CD4-positive, CD25-positive, alpha-beta regulatory T cell (primary cell): ENCODE measurements at regions not wholly inside any gene's neighbourhood (a gene's known extent, or its start where the extent isn't known, plus 50 kb on each side); places are given as distances from the start of the nearest gene placed in this dataset.

Experiments
- ATAC-seq, 2 donors: fragments of 150-1000 bp; cut with Tn5 transposase; one replicate each; pipeline ENCODE4 v1.10.0; 2021; ENCODE audit warnings: low read depth in 2 of 2, moderate number of reproducible peaks in 2 of 2, moderate library complexity in 1 of 2
- DNase-seq, 3 donors: peaks; one replicate each; pipeline versions ENCODE4 v3.0.0 to v3.0.0-alpha.2; 2012 to 2022; ENCODE audit warnings: mixed read lengths in 1 of 3
- H3K27ac ChIP-seq: one replicate; pipeline ENCODE4 v1.7.0; 2013; ENCODE audit warnings: mild to moderate bottlenecking, low read length; ENCODE audit not compliant: insufficient read depth, poor library complexity, severe bottlenecking
- H3K27me3 ChIP-seq: one replicate; pipeline ENCODE4 v1.7.0; 2013; ENCODE audit warnings: low read length; ENCODE audit not compliant: control insufficient read depth, insufficient read depth
- H3K36me3 ChIP-seq: one replicate; pipeline ENCODE4 v1.7.0; 2013; ENCODE audit warnings: mild to moderate bottlenecking, low read length, moderate library complexity; ENCODE audit not compliant: control insufficient read depth, insufficient read depth
- H3K4me1 ChIP-seq: 2 replicates; pipeline ENCODE4 v1.7.0; 2013; ENCODE audit warnings: mild to moderate bottlenecking, low read length; ENCODE audit not compliant: insufficient read depth, control insufficient read depth, poor library complexity, severe bottlenecking
- H3K4me3 ChIP-seq: one replicate; pipeline ENCODE4 v1.7.0; 2013; ENCODE audit warnings: low read depth, mild to moderate bottlenecking, low read length, moderate library complexity
- H3K9me3 ChIP-seq, 2 experiments: 1 replicate in 1 of 2; 2 replicates in 1 of 2; pipeline ENCODE4 v1.7.0; 2013; ENCODE audit warnings: low read length in 2 of 2, mild to moderate bottlenecking in 1 of 2, moderate library complexity in 1 of 2; ENCODE audit not compliant: control insufficient read depth in 2 of 2
- H3K27ac Mint-ChIP-seq, 3 donors: one replicate each; pipeline ENCODE4 v1.8.0; 2020 to 2022; ENCODE audit warnings: mild to moderate bottlenecking in 3 of 3, mixed read lengths in 3 of 3, moderate library complexity in 2 of 3
- H3K27me3 Mint-ChIP-seq: one replicate; pipeline ENCODE4 v1.8.0; 2022; ENCODE audit warnings: mild to moderate bottlenecking, mixed read lengths
- H3K36me3 Mint-ChIP-seq: one replicate; pipeline ENCODE4 v1.8.0; 2020; ENCODE audit warnings: mixed read lengths
- H3K4me1 Mint-ChIP-seq, 4 donors: one replicate each; pipeline ENCODE4 v1.8.0; 2020 to 2022; ENCODE audit warnings: mixed read lengths in 4 of 4, mild to moderate bottlenecking in 1 of 4
- H3K4me3 Mint-ChIP-seq, 4 donors: one replicate each; pipeline ENCODE4 v1.8.0; 2020 to 2022; ENCODE audit warnings: mild to moderate bottlenecking in 4 of 4, mixed read lengths in 4 of 4, moderate library complexity in 3 of 4
- H3K9me3 Mint-ChIP-seq, 7 donors: one replicate each; pipeline ENCODE4 v1.8.0; 2020 to 2022; ENCODE audit warnings: mixed read lengths in 7 of 7, mild to moderate bottlenecking in 3 of 7, moderate library complexity in 2 of 7

DNA sequence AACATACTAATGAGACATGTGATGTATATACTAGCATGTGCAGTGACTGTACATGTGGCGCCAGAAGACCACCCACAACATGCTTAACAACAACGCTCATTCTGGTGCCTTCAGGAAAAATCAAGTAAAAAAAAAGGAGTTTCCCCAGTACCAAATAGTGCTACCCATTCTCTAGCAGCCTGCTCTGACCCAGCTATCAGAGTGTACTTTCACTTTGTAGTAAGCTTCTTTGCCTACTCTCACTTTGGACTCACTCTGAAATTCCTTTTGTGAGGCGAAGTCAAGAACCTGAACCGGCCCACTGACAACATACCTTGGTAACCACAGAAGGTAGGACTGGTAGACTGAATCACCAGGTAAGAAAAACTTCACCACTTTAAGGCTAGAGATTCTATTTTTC lies 1100.0 kb downstream of the GRIK2 start:
- H3K27me3 ChIP-seq = no peaks in the 10 kb centered on the region
- H3K4me3 ChIP-seq = no peak overlapping the region
- DNase-seq (no peak), ATAC-seq (no peak)
- H3K4me3 Mint-ChIP-seq = no peak overlapping the region
- H3K4me1 ChIP-seq = no peaks in the 10 kb centered on the region
- no peak overlapping the region for H3K27ac Mint-ChIP-seq
- H3K36me3 ChIP-seq = no peaks in the 10 kb centered on the region
- no peaks in the 10 kb centered on the region for H3K27me3 Mint-ChIP-seq
- H3K36me3 Mint-ChIP-seq = no peaks in the 10 kb centered on the region
- no peak overlapping the region for H3K27ac ChIP-seq
- peaks cover 5 to 27% (median 7%) of the 10 kb centered on the region in 7 donors for H3K9me3 Mint-ChIP-seq
- peaks cover 5 to 11% of the 10 kb centered on the region in 2 experiments for H3K9me3 ChIP-seq
- H3K4me1 Mint-ChIP-seq = no peaks in the 10 kb centered on the region

DNA sequence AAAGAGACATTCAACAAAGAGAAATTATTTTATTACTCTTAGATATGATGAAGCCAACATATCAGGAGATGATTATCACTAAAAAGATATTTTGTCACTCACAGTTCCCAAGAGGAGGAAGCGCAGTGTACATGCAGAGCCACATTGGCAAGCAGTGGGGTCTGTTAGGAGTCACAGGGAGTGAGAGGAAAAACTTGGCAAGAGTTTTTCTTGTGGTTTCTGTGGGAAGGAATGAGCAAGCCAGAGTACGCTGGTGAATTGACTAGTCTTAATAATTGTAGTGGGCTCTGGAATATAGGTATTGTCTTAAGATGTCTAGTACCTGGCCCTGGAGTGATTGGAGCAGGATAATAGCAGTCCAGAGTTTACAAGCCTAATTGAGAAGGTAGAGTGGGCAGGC lies 1095.2 kb downstream of the GRIK2 start:
- Mint-ChIP-seq H3K27ac (no peak overlapping the region), H3K4me3 (no peak overlapping the region), H3K9me3 (peaks cover 0 to 10% (median 5%) of the 10 kb centered on the region in 7 donors), H3K27me3 (no peaks in the 10 kb centered on the region), H3K4me1 (no peaks in the 10 kb centered on the region), H3K36me3 (no peaks in the 10 kb centered on the region)
- H3K4me1 ChIP-seq = no peaks in the 10 kb centered on the region
- H3K4me3 ChIP-seq = no peak overlapping the region
- ATAC-seq (no peak), DNase-seq (no peak)
- H3K27ac ChIP-seq = no peak overlapping the region
- no peaks in the 10 kb centered on the region for H3K36me3 ChIP-seq
- H3K27me3 ChIP-seq = no peaks in the 10 kb centered on the region
- H3K9me3 ChIP-seq = peaks cover 0 to 3% of the 10 kb centered on the region in 2 experiments

DNA sequence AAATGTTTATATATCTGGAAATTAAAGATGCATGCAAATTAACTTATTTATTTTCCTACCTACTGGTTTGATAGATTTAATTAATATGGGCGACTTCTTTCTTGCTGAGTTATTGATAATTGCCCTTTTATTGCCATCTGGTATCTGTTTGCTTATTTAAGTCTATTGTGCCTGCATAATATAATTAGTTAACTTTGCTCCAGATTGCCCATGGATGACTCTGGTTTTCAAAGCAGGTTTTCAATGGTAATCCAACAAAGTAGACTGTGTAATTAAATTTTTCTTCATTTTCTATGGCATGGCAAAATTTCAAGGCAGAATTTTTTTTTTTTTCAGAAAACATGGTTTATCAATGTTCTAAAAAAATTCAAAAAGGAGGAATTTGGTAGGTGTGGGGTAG lies 1092.0 kb downstream of the GRIK2 start:
- H3K36me3 Mint-ChIP-seq = no peaks in the 10 kb centered on the region
- no peaks in the 10 kb centered on the region for H3K36me3 ChIP-seq
- DNase-seq (no peak), ATAC-seq (no peak)
- no peaks in the 10 kb centered on the region for H3K27me3 ChIP-seq
- no peak overlapping the region for H3K27ac ChIP-seq
- peaks cover 0 to 3% of the 10 kb centered on the region in 2 experiments for H3K9me3 ChIP-seq
- no peaks in the 10 kb centered on the region for H3K27me3 Mint-ChIP-seq
- H3K4me1 ChIP-seq = no peaks in the 10 kb centered on the region
- H3K9me3 Mint-ChIP-seq = peaks cover 0 to 10% (median 4%) of the 10 kb centered on the region in 7 donors
- no peak overlapping the region for H3K27ac Mint-ChIP-seq
- no peaks in the 10 kb centered on the region for H3K4me1 Mint-ChIP-seq
- no peak overlapping the region for H3K4me3 ChIP-seq
- H3K4me3 Mint-ChIP-seq = no peak overlapping the region

DNA sequence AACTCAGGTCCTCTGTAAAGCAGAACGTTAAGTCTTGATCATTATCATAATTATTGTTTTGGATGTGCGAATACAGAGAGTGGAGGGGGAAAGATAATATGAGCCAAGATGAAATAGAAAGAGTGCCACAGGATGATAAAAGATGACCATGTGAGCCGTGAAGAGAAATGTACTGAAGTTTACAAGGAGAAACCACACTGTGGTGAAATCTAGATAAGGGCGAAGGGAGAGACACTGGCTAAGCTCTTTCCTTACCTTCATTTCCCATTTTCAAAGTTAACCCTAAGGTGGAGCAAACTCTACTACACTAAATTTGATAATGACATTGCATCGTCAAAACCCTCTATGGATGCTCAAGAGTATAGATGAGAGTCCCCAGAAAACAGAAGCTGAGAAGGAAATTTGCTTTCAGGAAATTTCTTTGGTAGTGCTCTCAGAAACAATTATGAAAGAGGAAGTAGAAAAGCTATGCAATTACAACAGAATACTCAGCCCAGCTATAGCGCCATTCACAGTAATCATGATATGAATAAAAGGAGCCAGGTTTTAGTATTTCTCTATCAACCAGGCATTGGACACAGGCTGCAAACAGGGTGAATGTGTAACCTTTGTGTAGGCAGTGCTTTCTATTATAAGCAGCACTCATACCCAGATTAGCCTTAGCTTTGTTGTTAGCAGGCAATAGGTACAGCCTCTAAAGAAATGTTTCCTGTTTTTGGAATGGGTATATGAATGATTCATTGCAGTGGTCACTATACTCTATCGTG lies 1080.7 kb downstream of the GRIK2 start:
- Mint-ChIP-seq H3K4me3 (no peak overlapping the region), H3K4me1 (no peaks in the 10 kb centered on the region), H3K27me3 (no peaks in the 10 kb centered on the region), H3K27ac (peak overlapping the region in 1 of 3 donors; percentile 54), H3K36me3 (peaks cover 3% of the 10 kb centered on the region), H3K9me3 (peaks cover 0 to 22% (median 7%) of the 10 kb centered on the region in 7 donors)
- H3K27me3 ChIP-seq = no peaks in the 10 kb centered on the region
- H3K4me1 ChIP-seq = no peaks in the 10 kb centered on the region
- no peak for DNase-seq
- H3K27ac ChIP-seq = no peak overlapping the region
- no peak for ATAC-seq
- no peak overlapping the region for H3K4me3 ChIP-seq
- H3K36me3 ChIP-seq = no peaks in the 10 kb centered on the region
- H3K9me3 ChIP-seq = no peaks in the 10 kb centered on the region

DNA sequence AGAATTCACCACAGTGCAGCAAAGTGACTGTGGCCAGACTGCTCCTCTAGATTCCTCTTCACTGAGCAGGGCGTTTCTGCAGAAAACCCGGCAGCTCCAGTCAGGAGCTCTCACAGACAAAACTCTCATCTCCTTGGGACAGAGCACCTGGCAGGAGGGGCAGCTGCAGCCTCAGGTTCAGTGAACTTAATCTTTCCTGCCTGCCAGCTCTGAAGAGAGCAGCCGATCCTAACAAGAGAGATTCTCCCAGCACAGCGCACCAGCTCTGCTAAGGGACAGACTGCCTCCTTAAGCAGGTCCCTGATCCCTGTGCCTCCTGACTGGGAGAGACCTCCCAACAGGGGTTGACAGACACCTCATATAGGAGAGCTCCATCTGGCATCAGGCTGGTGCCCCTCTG lies 1065.5 kb downstream of the GRIK2 start:
- Histone ChIP-seq H3K27ac (no peak overlapping the region), H3K9me3 (no peaks in the 10 kb centered on the region), H3K4me1 (no peaks in the 10 kb centered on the region), H3K36me3 (no peaks in the 10 kb centered on the region), H3K4me3 (no peak overlapping the region), H3K27me3 (no peaks in the 10 kb centered on the region)
- Mint-ChIP-seq H3K4me3 (no peak overlapping the region), H3K27me3 (no peaks in the 10 kb centered on the region), H3K4me1 (no peaks in the 10 kb centered on the region), H3K9me3 (peaks cover 0 to 13% (median 8%) of the 10 kb centered on the region in 7 donors), H3K36me3 (no peaks in the 10 kb centered on the region), H3K27ac (no peak overlapping the region)
- DNase-seq = no peak
- no peak for ATAC-seq

DNA sequence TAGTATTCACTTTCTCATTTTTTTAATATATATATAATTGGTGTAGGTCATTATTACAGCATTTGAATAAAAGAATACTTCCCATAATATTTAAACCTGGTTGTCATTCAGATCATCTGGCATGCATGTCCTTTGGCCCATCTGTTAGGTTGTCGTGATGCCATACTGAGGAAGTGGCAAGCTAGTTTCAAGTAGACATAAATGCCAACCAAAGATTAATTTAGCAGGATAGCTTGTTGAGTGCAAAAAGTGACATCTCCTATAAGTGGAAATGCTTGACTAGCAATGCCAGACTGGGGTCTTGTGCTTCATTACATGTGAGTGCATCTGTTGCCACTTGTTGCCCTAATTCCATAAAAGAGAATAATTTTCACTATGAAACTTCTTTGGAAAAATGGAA lies 1044.7 kb downstream of the GRIK2 start:
- Histone ChIP-seq H3K27ac (no peak overlapping the region), H3K4me3 (no peak overlapping the region), H3K9me3 (no peaks in the 10 kb centered on the region), H3K27me3 (no peaks in the 10 kb centered on the region), H3K36me3 (no peaks in the 10 kb centered on the region), H3K4me1 (no peaks in the 10 kb centered on the region)
- Mint-ChIP-seq H3K27ac (no peak overlapping the region), H3K4me1 (no peaks in the 10 kb centered on the region), H3K36me3 (no peaks in the 10 kb centered on the region), H3K9me3 (peaks cover 0 to 8% (median 1%) of the 10 kb centered on the region in 7 donors), H3K27me3 (no peaks in the 10 kb centered on the region), H3K4me3 (no peak overlapping the region)
- DNase-seq = no peak
- no peak for ATAC-seq

DNA sequence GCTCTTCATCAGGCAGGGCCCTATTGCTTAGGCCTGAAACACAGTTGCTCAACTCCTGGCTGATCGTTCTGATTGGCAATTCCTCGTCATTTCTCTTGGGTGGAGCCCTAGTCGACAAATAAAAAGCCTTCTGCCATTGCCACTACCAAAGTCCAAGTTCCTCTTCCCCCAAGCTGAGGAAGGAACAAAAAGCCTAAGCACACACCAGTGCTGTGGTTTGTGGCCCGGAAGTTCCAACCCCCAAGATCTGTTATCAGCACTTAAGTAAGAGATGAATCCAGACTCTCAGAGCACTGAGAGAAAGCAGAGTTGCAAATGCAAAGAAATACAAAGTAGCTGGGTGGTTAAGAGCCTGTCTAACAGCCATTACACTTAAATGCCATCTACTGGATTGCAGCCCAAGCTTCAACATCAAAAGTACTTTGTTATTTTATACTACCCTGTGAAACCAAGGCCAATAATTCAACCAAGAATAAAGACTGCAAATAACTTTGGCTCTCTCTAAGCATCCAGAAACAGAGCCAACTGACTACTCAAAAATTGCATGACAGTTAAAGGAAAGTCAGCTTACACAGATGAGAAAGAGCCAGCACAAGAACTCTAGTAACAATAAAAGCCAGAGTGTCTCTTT lies 1024.0 kb downstream of the GRIK2 start:
- peaks cover 0 to 19% (median 5%) of the 10 kb centered on the region in 7 donors for H3K9me3 Mint-ChIP-seq
- H3K27me3 Mint-ChIP-seq = no peaks in the 10 kb centered on the region
- no peak overlapping the region for H3K4me3 ChIP-seq
- no peaks in the 10 kb centered on the region for H3K36me3 Mint-ChIP-seq
- H3K27me3 ChIP-seq = no peaks in the 10 kb centered on the region
- no peak for DNase-seq
- H3K27ac Mint-ChIP-seq = no peak overlapping the region
- peaks cover 0 to 5% of the 10 kb centered on the region in 2 experiments for H3K9me3 ChIP-seq
- no peaks in the 10 kb centered on the region for H3K4me1 ChIP-seq
- H3K27ac ChIP-seq = no peak overlapping the region
- no peaks in the 10 kb centered on the region for H3K36me3 ChIP-seq
- H3K4me1 Mint-ChIP-seq = no peaks in the 10 kb centered on the region
- no peak overlapping the region for H3K4me3 Mint-ChIP-seq
- ATAC-seq = no peak

DNA sequence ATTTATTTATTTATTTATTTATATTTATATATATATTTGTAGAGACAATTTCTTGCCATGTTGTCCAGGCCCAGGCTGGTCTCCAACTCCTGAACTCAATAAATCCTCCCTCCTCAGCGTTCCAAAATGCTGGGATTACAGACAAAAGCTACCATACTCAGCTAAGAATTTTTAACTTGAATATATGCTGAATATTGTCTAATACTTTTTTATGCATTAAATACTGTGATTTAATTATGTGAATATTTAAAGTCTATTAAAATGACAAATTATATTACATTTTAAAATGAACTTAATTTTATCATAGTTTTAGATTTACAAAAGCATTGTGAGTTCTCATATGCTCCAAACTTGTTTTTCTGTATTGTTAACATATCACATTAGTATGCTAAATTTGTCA lies 1022.4 kb downstream of the GRIK2 start:
- Histone ChIP-seq H3K27ac (no peak overlapping the region), H3K4me3 (no peak overlapping the region), H3K36me3 (no peaks in the 10 kb centered on the region), H3K27me3 (no peaks in the 10 kb centered on the region), H3K9me3 (peaks cover 0 to 5% of the 10 kb centered on the region in 2 experiments), H3K4me1 (no peaks in the 10 kb centered on the region)
- ATAC-seq (no peak), DNase-seq (no peak)
- Mint-ChIP-seq H3K4me3 (no peak overlapping the region), H3K27me3 (no peaks in the 10 kb centered on the region), H3K36me3 (no peaks in the 10 kb centered on the region), H3K9me3 (peaks cover 0 to 17% (median 2%) of the 10 kb centered on the region in 7 donors), H3K4me1 (no peaks in the 10 kb centered on the region), H3K27ac (no peak overlapping the region)
